ENCODE measurements at regions not wholly inside any gene's neighbourhood (a gene's known extent, or its start where the extent isn't known, plus 50 kb on each side); places are given as distances from the start of the nearest gene placed in this dataset.

DNA sequence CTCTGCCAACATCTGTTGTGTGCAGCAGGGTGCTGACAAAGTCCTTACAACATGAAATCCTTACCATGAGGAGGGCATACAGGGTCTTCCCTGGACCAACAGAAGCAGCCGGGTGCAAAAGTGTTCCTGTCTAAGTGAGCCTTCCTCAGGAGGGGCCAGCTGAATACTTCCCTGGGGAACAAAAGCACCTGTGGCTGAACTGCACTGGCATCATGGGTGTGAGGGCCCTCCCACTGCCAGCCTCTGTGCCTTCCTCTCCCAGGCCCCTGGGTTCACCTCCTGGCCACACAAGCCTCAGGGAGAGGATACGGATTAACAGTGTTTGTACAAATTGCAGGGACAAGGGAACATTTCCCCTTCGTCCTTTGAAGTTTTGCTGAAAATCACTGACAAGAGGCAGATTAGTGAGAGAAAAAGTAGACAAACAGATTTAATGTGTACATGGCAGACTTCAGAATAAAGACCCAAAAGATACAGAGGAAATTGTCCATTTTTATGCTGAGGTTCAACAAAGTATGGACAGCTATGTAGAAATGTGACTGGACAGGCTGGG lies 91.0 kb upstream of the PPM1J start:
- no peak for DNase-seq
- Histone ChIP-seq H3K36me3 (no peaks in the 10 kb centered on the region), H3K9me3 (ENCODE audit: severe bottlenecking) (no peaks in the 10 kb centered on the region), H3K27ac (no peak overlapping the region), H3K27me3 (ENCODE audit: insufficient read depth, low read depth, severe bottlenecking) (no peaks in the 10 kb centered on the region), H3K4me3 (ENCODE audit: low read depth, low read length) (no peak overlapping the region)
- TF ChIP-seq, protein P1, sequence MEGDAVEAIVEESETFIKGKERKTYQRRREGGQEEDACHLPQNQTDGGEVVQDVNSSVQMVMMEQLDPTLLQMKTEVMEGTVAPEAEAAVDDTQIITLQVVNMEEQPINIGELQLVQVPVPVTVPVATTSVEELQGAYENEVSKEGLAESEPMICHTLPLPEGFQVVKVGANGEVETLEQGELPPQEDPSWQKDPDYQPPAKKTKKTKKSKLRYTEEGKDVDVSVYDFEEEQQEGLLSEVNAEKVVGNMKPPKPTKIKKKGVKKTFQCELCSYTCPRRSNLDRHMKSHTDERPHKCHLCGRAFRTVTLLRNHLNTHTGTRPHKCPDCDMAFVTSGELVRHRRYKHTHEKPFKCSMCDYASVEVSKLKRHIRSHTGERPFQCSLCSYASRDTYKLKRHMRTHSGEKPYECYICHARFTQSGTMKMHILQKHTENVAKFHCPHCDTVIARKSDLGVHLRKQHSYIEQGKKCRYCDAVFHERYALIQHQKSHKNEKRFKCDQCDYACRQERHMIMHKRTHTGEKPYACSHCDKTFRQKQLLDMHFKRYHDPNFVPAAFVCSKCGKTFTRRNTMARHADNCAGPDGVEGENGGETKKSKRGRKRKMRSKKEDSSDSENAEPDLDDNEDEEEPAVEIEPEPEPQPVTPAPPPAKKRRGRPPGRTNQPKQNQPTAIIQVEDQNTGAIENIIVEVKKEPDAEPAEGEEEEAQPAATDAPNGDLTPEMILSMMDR (IDR thresholded peaks at IDR 0.05; ENCODE audit: low read depth, low read length) = no peak

DNA sequence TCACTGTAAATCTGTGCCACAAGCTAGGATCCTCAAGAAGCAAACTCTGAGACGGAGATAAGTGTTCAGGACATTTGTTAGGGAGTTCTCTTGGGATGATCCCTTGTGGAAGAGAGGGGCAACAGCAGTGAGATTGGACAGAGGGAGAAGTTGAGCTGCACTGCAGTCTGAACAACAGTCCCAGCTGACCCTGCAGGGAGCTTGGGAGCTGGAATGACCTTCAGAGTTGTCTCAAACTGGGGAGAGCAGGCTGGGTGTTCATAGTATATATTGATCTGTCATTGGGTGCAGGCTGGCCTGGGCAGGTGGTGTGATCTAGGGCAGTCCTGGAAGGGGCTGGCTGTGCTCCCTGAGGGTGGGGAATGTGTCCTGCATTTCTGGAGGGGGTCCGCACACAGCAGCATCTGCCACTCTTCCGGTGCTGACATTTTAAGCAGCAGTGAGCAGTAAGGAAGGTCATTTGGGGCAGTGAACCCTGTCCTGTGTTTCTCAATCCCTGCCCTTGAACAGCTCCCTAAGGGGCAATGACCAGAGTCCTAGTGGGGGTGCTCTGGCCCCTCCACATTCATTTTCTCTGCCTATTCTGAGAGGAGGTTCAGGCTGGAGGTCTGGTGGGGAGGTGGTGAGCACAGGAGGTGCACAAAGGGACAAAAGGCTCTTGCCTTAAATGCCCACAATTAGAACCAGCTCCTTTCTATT lies 90.2 kb upstream of the PPM1J start:
- TF ChIP-seq, protein P1 (IDR thresholded peaks at IDR 0.05; ENCODE audit: low read depth, low read length) = 0 out of 2 replicates have a peak, but pooled peaks have one; percentile 8
- no peak for DNase-seq
- Histone ChIP-seq H3K27me3 (ENCODE audit: insufficient read depth, low read depth, severe bottlenecking) (no peaks in the 10 kb centered on the region), H3K4me3 (ENCODE audit: low read depth, low read length) (no peak overlapping the region), H3K27ac (no peak overlapping the region), H3K36me3 (no peaks in the 10 kb centered on the region), H3K9me3 (ENCODE audit: severe bottlenecking) (no peaks in the 10 kb centered on the region)

DNA sequence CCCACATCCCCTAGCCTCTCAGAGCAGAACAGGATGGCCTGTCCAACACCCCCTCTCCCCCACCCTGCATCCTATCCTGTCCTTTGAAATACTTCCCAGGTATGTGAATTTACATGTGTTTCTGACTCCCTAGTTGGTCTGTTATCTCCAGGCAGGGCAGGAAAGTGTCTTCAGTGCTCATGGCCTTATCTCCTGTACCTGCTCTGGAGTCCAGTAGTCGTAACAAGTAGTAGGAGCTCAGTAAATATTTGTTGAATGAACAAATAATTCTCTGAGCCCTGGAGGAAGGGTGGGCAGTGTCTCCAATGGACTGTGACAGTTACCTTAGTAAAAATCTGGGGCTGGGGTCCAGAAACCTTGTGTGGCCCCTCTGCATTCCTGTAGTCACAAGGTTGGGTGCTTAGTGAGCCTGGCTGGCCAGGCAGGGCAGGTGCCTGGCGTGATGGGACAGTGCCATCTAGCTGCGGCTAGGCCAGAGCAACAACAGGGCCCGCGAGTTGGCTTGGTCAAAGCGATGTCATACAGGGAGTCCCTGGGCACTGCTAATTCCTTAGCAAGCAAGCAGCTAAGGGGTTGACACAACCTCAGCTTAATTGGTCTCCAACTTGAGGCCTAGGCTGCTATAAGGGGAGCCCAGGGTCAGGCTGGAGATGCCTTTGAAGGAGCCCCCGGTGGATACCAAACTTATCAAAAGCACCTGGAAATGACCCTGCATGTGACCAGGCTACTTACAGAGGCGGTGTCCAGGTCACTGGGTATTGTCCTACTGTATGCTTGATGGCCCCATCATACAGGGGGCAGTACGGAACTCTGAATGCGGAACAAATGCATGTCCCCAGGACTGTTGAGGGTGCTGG lies 89.0 kb upstream of the PPM1J start:
- DNase-seq = peak; percentile 83
- no peaks in the 10 kb centered on the region for H3K9me3 ChIP-seq (ENCODE audit: severe bottlenecking)
- no peak overlapping the region for H3K27ac ChIP-seq
- H3K36me3 ChIP-seq = no peaks in the 10 kb centered on the region
- no peaks in the 10 kb centered on the region for H3K27me3 ChIP-seq (ENCODE audit: insufficient read depth, low read depth, severe bottlenecking)
- TF ChIP-seq, protein P1 (IDR thresholded peaks at IDR 0.05; ENCODE audit: low read depth, low read length) = peak; percentile 98
- H3K4me3 ChIP-seq (ENCODE audit: low read depth, low read length) = no peak overlapping the region

DNA sequence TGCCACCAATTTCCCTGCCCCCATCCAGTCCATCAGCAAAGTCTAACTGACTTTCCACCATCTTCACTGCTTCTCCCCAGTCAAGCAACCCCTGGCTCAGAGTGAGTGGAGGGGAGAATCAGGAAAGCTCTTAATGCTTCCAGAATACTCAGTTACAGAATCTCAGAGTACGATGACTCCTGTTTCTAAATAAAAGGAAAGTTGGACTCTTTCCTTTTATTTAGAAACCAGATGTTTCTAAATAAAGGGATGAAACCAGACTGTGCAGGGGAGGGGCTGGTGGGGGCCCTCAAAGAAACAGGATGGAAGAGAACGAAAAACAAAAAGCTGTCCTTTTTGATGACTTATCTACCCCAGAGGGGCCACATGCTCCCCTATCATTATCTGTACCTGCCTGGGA lies 85.2 kb upstream of the PPM1J start:
- no peak for DNase-seq
- no peak overlapping the region for H3K27ac ChIP-seq
- H3K4me3 ChIP-seq (ENCODE audit: low read depth, low read length) = no peak overlapping the region
- TF ChIP-seq, protein P1 (IDR thresholded peaks at IDR 0.05; ENCODE audit: low read depth, low read length) = no peak
- no peaks in the 10 kb centered on the region for H3K27me3 ChIP-seq (ENCODE audit: insufficient read depth, low read depth, severe bottlenecking)
- no peaks in the 10 kb centered on the region for H3K36me3 ChIP-seq
- H3K9me3 ChIP-seq (ENCODE audit: severe bottlenecking) = no peaks in the 10 kb centered on the region

DNA sequence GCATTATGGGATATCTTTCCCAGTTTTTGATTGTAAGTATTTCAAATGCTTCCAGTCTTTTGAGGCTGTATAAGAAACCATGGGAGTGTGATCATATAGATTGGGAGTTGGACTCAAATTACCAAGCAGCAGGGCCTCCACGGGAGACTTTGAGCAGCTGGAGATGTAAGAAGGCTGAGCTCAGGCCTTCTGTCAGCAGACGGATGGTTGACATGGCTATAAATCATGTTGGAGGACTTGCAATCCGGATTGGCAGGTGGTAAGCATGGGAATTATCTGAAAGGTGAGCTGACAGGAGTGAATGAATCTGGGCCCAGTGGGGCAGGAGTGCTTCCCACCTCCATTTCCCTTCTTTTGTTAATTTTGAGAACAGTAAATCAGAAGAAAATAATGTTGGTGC lies 83.2 kb upstream of the PPM1J start:
- Histone ChIP-seq H3K36me3 (no peaks in the 10 kb centered on the region), H3K27ac (peak overlapping the region; percentile 68), H3K27me3 (ENCODE audit: insufficient read depth, low read depth, severe bottlenecking) (no peaks in the 10 kb centered on the region), H3K9me3 (ENCODE audit: severe bottlenecking) (no peaks in the 10 kb centered on the region), H3K4me3 (ENCODE audit: low read depth, low read length) (no peak overlapping the region)
- TF ChIP-seq, protein P1 (IDR thresholded peaks at IDR 0.05; ENCODE audit: low read depth, low read length) = no peak
- peak; percentile 92 for DNase-seq

Measured in WERI-Rb-1 (cell line).